Vagina (tissue), 2 donors: ENCODE measurements at regions not wholly inside any gene's neighbourhood (a gene's known extent, or its start where the extent isn't known, plus 50 kb on each side); places are given as distances from the start of the nearest gene placed in this dataset.
"Not testable (repeated sequence)": the region's sequence is repeated elsewhere in the genome, so short reads cannot be mapped to it uniquely, and the experiment has no call there.

Experiments
- DNase-seq, 2 donors: peaks; one replicate each; pipeline ENCODE4 v3.0.0-alpha.2; 2017; ENCODE audit errors: extremely low spot score in 2 of 2
- H3K27ac ChIP-seq: fragments of 200-600 bp; sonication (generic); one replicate; pipeline ENCODE4 v1.5.1; 2019
- H3K27me3 ChIP-seq: fragments of 200-600 bp; sonication (generic); one replicate; pipeline ENCODE4 v1.5.1; 2019
- H3K36me3 ChIP-seq, 2 donors: fragments of 200-600 bp; sonication (generic); one replicate each; pipeline ENCODE4 v1.5.1; 2017 to 2019
- H3K4me1 ChIP-seq: fragments of 200-600 bp; sonication (generic); one replicate; pipeline ENCODE4 v1.5.1; 2019
- H3K4me3 ChIP-seq, 2 donors: fragments of 200-600 bp; sonication (generic); 1 replicate in 1 of 2; 2 replicates in 1 of 2; pipeline ENCODE4 v1.5.1; 2016 to 2019
- H3K9me3 ChIP-seq: fragments of 200-600 bp; sonication (generic); one replicate; pipeline ENCODE4 v1.5.1; 2019
- POLR2A ChIP-seq, 2 donors: fragments of 450-650 bp; IDR thresholded peaks; one replicate each; pipeline ENCODE4 v1.6.1; 2017; ENCODE audit warnings: antibody characterized with exemption in 2 of 2, mild to moderate bottlenecking in 2 of 2, moderate library complexity in 2 of 2
- POLR2AphosphoS5 ChIP-seq, 2 donors: sonication (generic); formaldehyde crosslinking; IDR thresholded peaks; one replicate each; pipeline ENCODE4 v1.9.0; 2017; ENCODE audit warnings: antibody characterized with exemption in 2 of 2, mild to moderate bottlenecking in 2 of 2, low read depth in 1 of 2; ENCODE audit not compliant: insufficient read depth in 1 of 2
- intact Hi-C: fragments of 100-400 bp; cut with DNase I; formaldehyde crosslinking; loops from one replicate; pipeline ENCODE4 v1.15.1; 2023
- TF ChIP-seq, protein P1 (sequence below), 3 experiments: fragments of 450-650 bp in 2 of 3; fragments of 200-600 bp in 1 of 3; sonication (generic) in 1 of 3; IDR thresholded peaks; one replicate each; pipeline ENCODE4 v1.5.1; 2017 to 2019; ENCODE audit warnings: antibody characterized with exemption in 3 of 3, mild to moderate bottlenecking in 2 of 3, moderate library complexity in 2 of 3

GRCh38 chr2:193154076-193154475 is 959.3 kb upstream of the TMEFF2 start:
- no peaks in the 10 kb centered on the region for H3K36me3 ChIP-seq
- H3K4me1 ChIP-seq: no peaks in the 10 kb centered on the region
- no peak overlapping the region for H3K4me3 ChIP-seq
- no peaks in the 10 kb centered on the region for H3K27me3 ChIP-seq
- no peaks in the 10 kb centered on the region for H3K9me3 ChIP-seq
- no peak overlapping the region for H3K27ac ChIP-seq
- intact Hi-C loops: no loop called here
- TF ChIP-seq POLR2A (IDR thresholded peaks at IDR 0.05): no peak
- no peak for TF ChIP-seq POLR2AphosphoS5 (IDR thresholded peaks at IDR 0.05; ENCODE audit: insufficient read depth in 1 of 2, low read depth in 1 of 2)
- TF ChIP-seq, protein P1, sequence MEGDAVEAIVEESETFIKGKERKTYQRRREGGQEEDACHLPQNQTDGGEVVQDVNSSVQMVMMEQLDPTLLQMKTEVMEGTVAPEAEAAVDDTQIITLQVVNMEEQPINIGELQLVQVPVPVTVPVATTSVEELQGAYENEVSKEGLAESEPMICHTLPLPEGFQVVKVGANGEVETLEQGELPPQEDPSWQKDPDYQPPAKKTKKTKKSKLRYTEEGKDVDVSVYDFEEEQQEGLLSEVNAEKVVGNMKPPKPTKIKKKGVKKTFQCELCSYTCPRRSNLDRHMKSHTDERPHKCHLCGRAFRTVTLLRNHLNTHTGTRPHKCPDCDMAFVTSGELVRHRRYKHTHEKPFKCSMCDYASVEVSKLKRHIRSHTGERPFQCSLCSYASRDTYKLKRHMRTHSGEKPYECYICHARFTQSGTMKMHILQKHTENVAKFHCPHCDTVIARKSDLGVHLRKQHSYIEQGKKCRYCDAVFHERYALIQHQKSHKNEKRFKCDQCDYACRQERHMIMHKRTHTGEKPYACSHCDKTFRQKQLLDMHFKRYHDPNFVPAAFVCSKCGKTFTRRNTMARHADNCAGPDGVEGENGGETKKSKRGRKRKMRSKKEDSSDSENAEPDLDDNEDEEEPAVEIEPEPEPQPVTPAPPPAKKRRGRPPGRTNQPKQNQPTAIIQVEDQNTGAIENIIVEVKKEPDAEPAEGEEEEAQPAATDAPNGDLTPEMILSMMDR (IDR thresholded peaks at IDR 0.05): no peak
- no peak for DNase-seq

DNA sequence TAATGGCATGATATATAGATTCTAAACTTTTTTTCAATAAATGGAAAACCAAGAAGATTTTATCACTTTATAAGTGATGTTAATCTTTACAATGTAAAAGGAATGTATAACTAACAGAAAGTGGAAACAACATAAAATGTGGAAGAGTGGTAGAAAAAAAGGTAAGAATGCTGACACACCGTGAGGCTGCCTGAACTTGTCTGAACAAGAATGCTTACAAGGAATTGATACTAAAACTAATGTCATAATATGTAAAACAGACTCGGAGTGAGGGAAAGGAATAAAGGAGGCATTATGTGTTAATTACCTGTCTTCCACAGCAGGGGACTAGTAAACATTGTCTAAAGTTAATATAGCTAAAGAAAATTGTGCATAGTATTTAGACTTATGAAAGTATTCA is 958.8 kb upstream of the TMEFF2 start:
- Histone ChIP-seq H3K4me3 (no peak overlapping the region), H3K36me3 (no peaks in the 10 kb centered on the region), H3K9me3 (no peaks in the 10 kb centered on the region), H3K27ac (no peak overlapping the region), H3K4me1 (no peaks in the 10 kb centered on the region), H3K27me3 (no peaks in the 10 kb centered on the region)
- intact Hi-C loops: no loop called here
- TF ChIP-seq, protein P1 (IDR thresholded peaks at IDR 0.05): no peak
- no peak for DNase-seq

DNA sequence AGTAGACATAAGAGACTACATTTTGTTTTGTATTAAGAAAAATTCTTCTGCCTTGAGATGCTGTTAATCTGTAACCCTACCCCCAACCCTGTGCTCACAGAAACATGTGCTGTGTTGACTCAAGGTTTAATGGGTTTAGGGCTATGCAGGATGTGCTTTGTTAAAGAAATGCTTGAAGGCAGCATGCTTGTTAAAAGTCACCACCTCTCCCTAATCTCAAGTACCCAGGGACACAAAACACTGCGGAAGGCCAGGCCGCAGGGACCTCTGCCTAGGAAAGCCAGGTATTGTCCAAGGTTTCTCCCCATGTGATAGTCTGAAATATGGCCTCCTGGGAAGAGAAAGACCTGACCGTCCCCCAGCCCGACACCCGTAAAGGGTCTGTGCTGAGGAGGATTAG is 947.7 kb upstream of the TMEFF2 start:
- H3K27ac ChIP-seq, H3K27me3 ChIP-seq, H3K4me3 ChIP-seq, DNase-seq, H3K9me3 ChIP-seq, H3K4me1 ChIP-seq, intact Hi-C loops, H3K36me3 ChIP-seq: not testable (repeated sequence)

DNA sequence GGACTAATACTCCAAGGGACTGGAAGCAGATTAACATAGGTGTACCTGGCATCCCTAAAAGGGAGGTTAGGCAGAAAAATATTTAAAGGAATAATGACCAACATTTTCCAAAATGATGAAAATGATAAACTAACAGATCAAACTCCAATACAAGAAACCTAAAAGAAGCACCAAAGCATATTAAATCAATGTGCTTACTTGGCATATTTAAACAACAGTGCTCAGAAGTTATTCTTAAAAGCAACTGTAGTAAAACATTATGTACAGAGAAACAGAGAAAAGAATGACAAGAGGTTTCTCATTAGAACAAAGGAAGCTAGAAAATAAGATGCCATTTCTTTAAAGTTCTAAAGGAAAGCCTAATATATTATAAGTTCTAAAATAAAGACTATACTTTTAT is 947.3 kb upstream of the TMEFF2 start:
- Histone ChIP-seq H3K4me1 (no peaks in the 10 kb centered on the region), H3K4me3 (no peak overlapping the region)
- no peak for DNase-seq

DNA sequence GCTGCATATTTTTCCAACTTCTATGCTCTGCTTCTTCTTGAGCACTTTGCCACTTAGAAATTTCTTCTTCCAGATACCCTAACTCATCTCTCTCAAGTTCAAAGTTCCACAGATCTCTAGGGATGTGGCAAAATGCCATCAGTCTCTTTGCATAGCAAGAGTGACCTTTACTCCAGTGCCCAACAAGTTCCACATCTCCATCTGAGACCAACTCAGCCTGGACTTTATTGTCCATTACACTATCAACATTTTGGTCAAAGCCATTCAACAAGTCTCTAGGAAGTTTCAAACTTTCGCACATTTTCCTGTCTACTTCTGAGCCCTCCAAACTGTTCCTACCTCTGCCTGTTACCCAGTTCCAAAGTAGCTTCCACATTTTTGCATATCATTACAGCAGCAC is 946.2 kb upstream of the TMEFF2 start:
- H3K4me3 ChIP-seq, H3K27ac ChIP-seq, H3K4me1 ChIP-seq, H3K27me3 ChIP-seq, DNase-seq, H3K36me3 ChIP-seq, H3K9me3 ChIP-seq, intact Hi-C loops: not testable (repeated sequence)

More for the DNA sequence above, 947.3 kb upstream of the TMEFF2 start:
- Histone ChIP-seq H3K36me3 (no peaks in the 10 kb centered on the region), H3K27me3 (no peaks in the 10 kb centered on the region), H3K9me3 (no peaks in the 10 kb centered on the region), H3K27ac (no peak overlapping the region)
- TF ChIP-seq POLR2AphosphoS5 (IDR thresholded peaks at IDR 0.05; ENCODE audit: insufficient read depth in 1 of 2, low read depth in 1 of 2): no peak
- intact Hi-C loops: no loop called here

GRCh38 chr2:193124815-193125214 is 930.1 kb upstream of the TMEFF2 start:
- DNase-seq: no peak
- TF ChIP-seq POLR2AphosphoS5 (IDR thresholded peaks at IDR 0.05; ENCODE audit: insufficient read depth in 1 of 2, low read depth in 1 of 2): no peak
- no peak for TF ChIP-seq POLR2A (IDR thresholded peaks at IDR 0.05)
- TF ChIP-seq, protein P1 (IDR thresholded peaks at IDR 0.05): no peak
- Histone ChIP-seq H3K27ac (no peak overlapping the region), H3K9me3 (no peaks in the 10 kb centered on the region), H3K4me3 (no peak overlapping the region), H3K36me3 (no peaks in the 10 kb centered on the region), H3K4me1 (no peaks in the 10 kb centered on the region), H3K27me3 (no peaks in the 10 kb centered on the region)
- intact Hi-C loops: no loop called here

- Histone ChIP-seq H3K27ac (no peak overlapping the region), H3K9me3 (no peaks in the 10 kb centered on the region), H3K4me3 (no peak overlapping the region), H3K27me3 (no peaks in the 10 kb centered on the region), H3K4me1 (no peaks in the 10 kb centered on the region), H3K36me3 (no peaks in the 10 kb centered on the region)
- intact Hi-C loops: no loop called here
- no peak for DNase-seq
- TF ChIP-seq POLR2A (IDR thresholded peaks at IDR 0.05) (no peak), POLR2AphosphoS5 (IDR thresholded peaks at IDR 0.05; ENCODE audit: insufficient read depth in 1 of 2, low read depth in 1 of 2) (no peak)
- TF ChIP-seq, protein P1 (IDR thresholded peaks at IDR 0.05): no peak
These were observed 920.1 kb upstream of the TMEFF2 start for GRCh38 chr2:193114827-193115226.
